ENCODE measurements at regions not wholly inside any gene's neighbourhood (a gene's known extent, or its start where the extent isn't known, plus 50 kb on each side); places are given as distances from the start of the nearest gene placed in this dataset.

- no peak overlapping the region for H3K27ac ChIP-seq
- no peaks in the 10 kb centered on the region for H3K27me3 ChIP-seq
- TF ChIP-seq, protein P1, sequence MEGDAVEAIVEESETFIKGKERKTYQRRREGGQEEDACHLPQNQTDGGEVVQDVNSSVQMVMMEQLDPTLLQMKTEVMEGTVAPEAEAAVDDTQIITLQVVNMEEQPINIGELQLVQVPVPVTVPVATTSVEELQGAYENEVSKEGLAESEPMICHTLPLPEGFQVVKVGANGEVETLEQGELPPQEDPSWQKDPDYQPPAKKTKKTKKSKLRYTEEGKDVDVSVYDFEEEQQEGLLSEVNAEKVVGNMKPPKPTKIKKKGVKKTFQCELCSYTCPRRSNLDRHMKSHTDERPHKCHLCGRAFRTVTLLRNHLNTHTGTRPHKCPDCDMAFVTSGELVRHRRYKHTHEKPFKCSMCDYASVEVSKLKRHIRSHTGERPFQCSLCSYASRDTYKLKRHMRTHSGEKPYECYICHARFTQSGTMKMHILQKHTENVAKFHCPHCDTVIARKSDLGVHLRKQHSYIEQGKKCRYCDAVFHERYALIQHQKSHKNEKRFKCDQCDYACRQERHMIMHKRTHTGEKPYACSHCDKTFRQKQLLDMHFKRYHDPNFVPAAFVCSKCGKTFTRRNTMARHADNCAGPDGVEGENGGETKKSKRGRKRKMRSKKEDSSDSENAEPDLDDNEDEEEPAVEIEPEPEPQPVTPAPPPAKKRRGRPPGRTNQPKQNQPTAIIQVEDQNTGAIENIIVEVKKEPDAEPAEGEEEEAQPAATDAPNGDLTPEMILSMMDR (IDR thresholded peaks at IDR 0.05): no peak
- DNase-seq (ENCODE audit: low spot score): no peak
- H3K9me3 ChIP-seq: peaks cover 0 to 4% of the 10 kb centered on the region in 2 donors
- no peaks in the 10 kb centered on the region for H3K36me3 ChIP-seq
- no peaks in the 10 kb centered on the region for H3K4me1 ChIP-seq
- no peak overlapping the region for H3K4me3 ChIP-seq
Observed at GRCh38 chr12:23458640-23459039, 490.8 kb downstream of the SOX5 start.

GRCh38 chr12:23462546-23462945, 486.9 kb downstream of the SOX5 start:
- no peaks in the 10 kb centered on the region for H3K4me1 ChIP-seq
- H3K4me3 ChIP-seq: no peak overlapping the region
- H3K36me3 ChIP-seq: no peaks in the 10 kb centered on the region
- no peak overlapping the region for H3K27ac ChIP-seq
- DNase-seq (ENCODE audit: low spot score): no peak
- peaks cover 0 to 4% of the 10 kb centered on the region in 2 donors for H3K9me3 ChIP-seq
- TF ChIP-seq, protein P1 (IDR thresholded peaks at IDR 0.05): no peak
- H3K27me3 ChIP-seq: no peaks in the 10 kb centered on the region

DNA sequence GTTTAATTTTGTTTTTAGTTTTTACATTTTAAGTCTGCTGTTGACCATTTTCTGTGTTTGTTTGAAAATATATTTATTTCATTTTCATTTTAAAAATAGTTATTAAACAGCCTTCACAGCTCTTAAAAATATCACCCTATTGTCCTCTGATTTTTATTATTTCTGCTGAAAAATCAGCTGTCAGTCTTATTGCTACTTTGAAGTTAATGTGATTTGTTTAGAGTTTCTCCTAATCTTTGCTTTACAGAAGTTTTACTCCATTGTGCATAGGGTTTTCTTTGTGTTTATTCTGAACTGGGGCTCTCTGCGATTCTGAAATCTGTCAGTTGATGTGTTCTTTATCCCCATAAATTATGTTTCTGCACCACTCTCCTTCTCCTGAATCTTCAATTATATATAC, 486.3 kb downstream of the SOX5 start:
- Histone ChIP-seq H3K4me1 (no peaks in the 10 kb centered on the region), H3K9me3 (peaks cover 0 to 4% of the 10 kb centered on the region in 2 donors), H3K4me3 (no peak overlapping the region), H3K36me3 (no peaks in the 10 kb centered on the region), H3K27me3 (no peaks in the 10 kb centered on the region), H3K27ac (no peak overlapping the region)
- TF ChIP-seq, protein P1 (IDR thresholded peaks at IDR 0.05): no peak
- DNase-seq (ENCODE audit: low spot score): no peak

DNA sequence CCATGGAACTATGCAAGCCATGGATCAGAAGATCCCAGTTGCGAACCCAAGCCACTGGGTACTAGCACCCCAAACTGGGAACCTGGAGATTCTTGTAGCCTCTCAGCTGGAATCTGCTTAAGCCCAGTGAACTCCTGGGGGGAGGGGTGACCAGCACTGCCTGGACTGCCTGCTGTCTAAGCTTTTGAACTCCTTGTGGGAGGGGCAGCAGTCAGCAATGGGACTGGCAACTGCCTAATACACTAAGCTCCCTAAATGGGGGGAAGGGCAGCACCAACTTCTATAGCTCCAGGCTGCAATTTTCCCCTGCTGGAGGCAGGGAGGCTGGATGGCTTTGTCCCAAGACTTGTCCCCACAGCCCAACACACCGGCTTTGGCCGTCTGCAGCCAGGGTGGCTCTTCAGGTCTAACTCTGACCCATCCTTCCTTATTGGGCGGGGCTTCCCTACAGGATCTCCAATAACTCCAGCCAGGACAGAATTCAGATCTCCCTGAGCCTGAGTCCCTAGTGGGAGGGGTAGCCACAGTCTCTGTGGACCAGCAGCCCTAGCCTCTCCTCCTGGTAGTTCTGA, 485.1 kb downstream of the SOX5 start:
- no peaks in the 10 kb centered on the region for H3K27me3 ChIP-seq
- peaks cover 0 to 9% of the 10 kb centered on the region in 2 donors for H3K9me3 ChIP-seq
- H3K4me3 ChIP-seq: no peak overlapping the region
- DNase-seq (ENCODE audit: low spot score): no peak
- TF ChIP-seq, protein P1 (IDR thresholded peaks at IDR 0.05): no peak
- H3K36me3 ChIP-seq: no peaks in the 10 kb centered on the region
- no peak overlapping the region for H3K27ac ChIP-seq
- H3K4me1 ChIP-seq: no peaks in the 10 kb centered on the region

- Histone ChIP-seq H3K4me1 (no peaks in the 10 kb centered on the region), H3K4me3 (no peak overlapping the region), H3K36me3 (no peaks in the 10 kb centered on the region), H3K9me3 (peaks cover 0 to 5% of the 10 kb centered on the region in 2 donors), H3K27me3 (no peaks in the 10 kb centered on the region), H3K27ac (no peak overlapping the region)
- TF ChIP-seq, protein P1 (IDR thresholded peaks at IDR 0.05): no peak
- DNase-seq (ENCODE audit: low spot score): no peak
Observed at GRCh38 chr12:23472329-23472971, 477.0 kb downstream of the SOX5 start.

- Histone ChIP-seq H3K4me1 (no peaks in the 10 kb centered on the region), H3K9me3 (peaks cover 0 to 5% of the 10 kb centered on the region in 2 donors), H3K36me3 (no peaks in the 10 kb centered on the region), H3K27me3 (no peaks in the 10 kb centered on the region), H3K4me3 (no peak overlapping the region), H3K27ac (no peak overlapping the region)
- TF ChIP-seq, protein P1 (IDR thresholded peaks at IDR 0.05): no peak
- DNase-seq (ENCODE audit: low spot score): no peak
Observed at GRCh38 chr12:23473071-23473470, 476.4 kb downstream of the SOX5 start.

Data from right atrium auricular region (tissue), 2 donors.